ENCODE measurements at regions not wholly inside any gene's neighbourhood (a gene's known extent, or its start where the extent isn't known, plus 50 kb on each side); places are given as distances from the start of the nearest gene placed in this dataset.

- H3K4me1 ChIP-seq (ENCODE audit: insufficient read depth): peaks cover 9% of the 10 kb centered on the region; the same call in 1 of the 2 replicates
- no peaks in the 10 kb centered on the region for H3F3A ChIP-seq (replicated peaks; ENCODE audit: low read depth)
- peak overlapping the region; percentile 87 for H2AFZ ChIP-seq
- no peaks in the 10 kb centered on the region for H3K27me3 Mint-ChIP-seq (ENCODE audit: insufficient read depth, low read depth, poor library complexity)
- H3K36me3 ChIP-seq (ENCODE audit: insufficient read depth): no peaks in the 10 kb centered on the region
- no peak for DNase-seq (ENCODE audit: low spot score)
- H3K27me3 ChIP-seq (ENCODE audit: insufficient read depth): no peaks in the 10 kb centered on the region
- H3K9me3 Mint-ChIP-seq: no peaks in the 10 kb centered on the region
- peak overlapping the region; percentile 55; the same call in 1 of the 2 replicates for H3K4me2 ChIP-seq
- no peak for ATAC-seq
- H3K79me2 ChIP-seq (replicated peaks; ENCODE audit: insufficient read depth): no peaks in the 10 kb centered on the region
- H3K4me3 Mint-ChIP-seq: no peak overlapping the region
- no peak overlapping the region for H3K27ac Mint-ChIP-seq
- H3K4me3 ChIP-seq: no peak overlapping the region
- H3K36me3 Mint-ChIP-seq (ENCODE audit: low read depth): no peaks in the 10 kb centered on the region
- TF ChIP-seq EZH2 (IDR thresholded peaks at IDR 0.05; ENCODE audit: low read depth, unreplicated experiment) (no peak), CTCF (conservative IDR thresholded peaks at IDR 0.05; ENCODE audit: low read depth in 2 of 2) (no peak)
- peaks cover 14% of the 10 kb centered on the region; the same call in 1 of the 2 replicates for H3K9me2 ChIP-seq (ENCODE audit: insufficient read depth)
- peaks cover 13% of the 10 kb centered on the region for H3K4me1 Mint-ChIP-seq
- no peak overlapping the region for H3K27ac ChIP-seq (ENCODE audit: low read depth)
- H4K20me1 ChIP-seq (replicated peaks; ENCODE audit: insufficient read depth): no peaks in the 10 kb centered on the region
Measured at GRCh38 chr13:29902632-29903305, 52.4 kb upstream of the UBL3 start.

- Histone ChIP-seq H3K36me3 (ENCODE audit: insufficient read depth) (no peaks in the 10 kb centered on the region), H4K20me1 (replicated peaks; ENCODE audit: insufficient read depth) (no peaks in the 10 kb centered on the region), H3K27ac (ENCODE audit: low read depth) (no peak overlapping the region), H3K79me2 (replicated peaks; ENCODE audit: insufficient read depth) (no peaks in the 10 kb centered on the region), H3K4me3 (no peak overlapping the region), H3K4me1 (ENCODE audit: insufficient read depth) (peaks cover 9% of the 10 kb centered on the region; the same call in 1 of the 2 replicates), H3K27me3 (ENCODE audit: insufficient read depth) (no peaks in the 10 kb centered on the region), H3K4me2 (peak overlapping the region; percentile 55; the same call in 1 of the 2 replicates), H3F3A (replicated peaks; ENCODE audit: low read depth) (no peaks in the 10 kb centered on the region), H3K9me2 (ENCODE audit: insufficient read depth) (peaks cover 14% of the 10 kb centered on the region; the same call in 1 of the 2 replicates), H2AFZ (peak overlapping the region; percentile 87)
- H3K4me3 Mint-ChIP-seq: no peak overlapping the region
- no peak overlapping the region; the same call in 1 of the 2 replicates for H3K27ac Mint-ChIP-seq
- DNase-seq (ENCODE audit: low spot score) (no peak), ATAC-seq (no peak)
- H3K27me3 Mint-ChIP-seq (ENCODE audit: insufficient read depth, low read depth, poor library complexity): no peaks in the 10 kb centered on the region
- no peaks in the 10 kb centered on the region for H3K9me3 Mint-ChIP-seq
- H3K36me3 Mint-ChIP-seq (ENCODE audit: low read depth): no peaks in the 10 kb centered on the region
- peaks cover 13% of the 10 kb centered on the region for H3K4me1 Mint-ChIP-seq
- TF ChIP-seq POLR2AphosphoS5 (IDR thresholded peaks at IDR 0.05; ENCODE audit: low read depth) (no peak), STAT1 (IDR thresholded peaks at IDR 0.05; ENCODE audit: unreplicated experiment) (no peak), NANOG (IDR thresholded peaks at IDR 0.05; ENCODE audit: borderline replicate concordance) (no peak), EZH2 (IDR thresholded peaks at IDR 0.05; ENCODE audit: low read depth, unreplicated experiment) (no peak), CREB1 (CRISPR knock-in tag; IDR thresholded peaks at IDR 0.05; ENCODE audit: low read depth) (no peak), ZNF331 (CRISPR knock-in tag; IDR thresholded peaks at IDR 0.05; ENCODE audit: low read depth) (no peak), ZNF462 (CRISPR knock-in tag; IDR thresholded peaks at IDR 0.05) (no peak), CTCF (conservative IDR thresholded peaks at IDR 0.05; ENCODE audit: low read depth in 2 of 2) (no peak)
Measured at GRCh38 chr13:29901710-29902631, 51.6 kb upstream of the UBL3 start.

Data from GM23338 (cell line).